Astrocyte (in vitro differentiated cells and primary cell): ENCODE measurements at regions not wholly inside any gene's neighbourhood (a gene's known extent, or its start where the extent isn't known, plus 50 kb on each side); places are given as distances from the start of the nearest gene placed in this dataset.

ENCODE experiments used
- DNase-seq: peaks from one replicate; pipeline ENCODE4 v3.0.0-alpha.2; 2010; ENCODE audit warnings: low read depth
- FAIRE-seq: peaks from 2 replicates; lab custom pipeline; 2011; peaks lifted over from hg19 to GRCh38; lab: Jason Lieb, UNC
- H2AFZ ChIP-seq: 2 replicates; pipeline ENCODE4 v1.6.0; 2012; ENCODE audit warnings: low read depth, low read length, inconsistent platforms
- H3K27ac ChIP-seq: 2 replicates; pipeline ENCODE4 v1.5.1; 2011; ENCODE audit warnings: low read depth, low read length, inconsistent platforms
- H3K27me3 ChIP-seq: 2 replicates; pipeline ENCODE4 v1.6.0; 2011; ENCODE audit warnings: low read length, inconsistent platforms; ENCODE audit not compliant: insufficient read depth
- H3K36me3 ChIP-seq: 2 replicates; pipeline ENCODE4 v1.5.1; 2011; ENCODE audit warnings: low read length, inconsistent platforms; ENCODE audit not compliant: insufficient read depth
- H3K4me1 ChIP-seq: 2 replicates; pipeline ENCODE4 v1.5.1; 2011; ENCODE audit warnings: low read length, inconsistent platforms; ENCODE audit not compliant: insufficient read depth
- H3K4me2 ChIP-seq: 2 replicates; pipeline ENCODE4 v1.6.0; 2012; ENCODE audit warnings: low read length, inconsistent platforms
- H3K4me3 ChIP-seq: 2 replicates; pipeline ENCODE4 v1.5.1; 2011; ENCODE audit warnings: low read depth, mild to moderate bottlenecking, low read length, inconsistent platforms; ENCODE audit not compliant: insufficient read depth
- H3K79me2 ChIP-seq: 2 replicates; pipeline ENCODE4 v1.6.0; 2012; ENCODE audit warnings: mild to moderate bottlenecking, low read length, inconsistent platforms; ENCODE audit not compliant: insufficient read depth
- H3K9ac ChIP-seq: 2 replicates; pipeline ENCODE4 v1.6.0; 2012; ENCODE audit warnings: mild to moderate bottlenecking, low read length, inconsistent platforms
- H3K9me3 ChIP-seq: 2 replicates; pipeline ENCODE4 v1.5.1; 2012; ENCODE audit warnings: low read depth, mild to moderate bottlenecking, low read length, inconsistent platforms; ENCODE audit not compliant: insufficient read depth
- H4K20me1 ChIP-seq: 2 replicates; pipeline ENCODE4 v1.6.0; 2012; ENCODE audit warnings: low read length, inconsistent platforms; ENCODE audit not compliant: insufficient read depth
- H3K27ac Mint-ChIP-seq: one replicate; pipeline ENCODE4 v1.8.0; 2021; ENCODE audit warnings: mild to moderate bottlenecking, mixed read lengths; ENCODE audit not compliant: unreplicated experiment
- H3K27me3 Mint-ChIP-seq: one replicate; pipeline ENCODE4 v1.8.0; 2021; ENCODE audit warnings: low read depth, mixed read lengths; ENCODE audit not compliant: unreplicated experiment
- H3K36me3 Mint-ChIP-seq: one replicate; pipeline ENCODE4 v1.8.0; 2021; ENCODE audit warnings: low read depth, mixed read lengths; ENCODE audit not compliant: unreplicated experiment
- H3K4me1 Mint-ChIP-seq: one replicate; pipeline ENCODE4 v1.8.0; 2021; ENCODE audit warnings: low read depth, mixed read lengths; ENCODE audit not compliant: unreplicated experiment
- H3K4me3 Mint-ChIP-seq: one replicate; pipeline ENCODE4 v1.8.0; 2021; ENCODE audit warnings: mild to moderate bottlenecking, moderate library complexity, mixed read lengths; ENCODE audit not compliant: unreplicated experiment
- H3K9me3 Mint-ChIP-seq: one replicate; pipeline ENCODE4 v1.8.0; 2021; ENCODE audit warnings: mild to moderate bottlenecking, mixed read lengths; ENCODE audit not compliant: unreplicated experiment
- CTCF ChIP-seq: IDR thresholded peaks from 2 replicates; pipeline ENCODE4 v1.5.1; 2011; ENCODE audit warnings: low read depth, mild to moderate bottlenecking, inconsistent platforms, low read length, moderate library complexity; ENCODE audit not compliant: insufficient read depth
- EZH2 ChIP-seq: IDR thresholded peaks from 2 replicates; pipeline ENCODE4 v1.6.1; 2012; ENCODE audit warnings: mild to moderate bottlenecking, low read length, inconsistent platforms; ENCODE audit not compliant: insufficient read depth

GRCh38 chr9:25207402-25208195, 470.6 kb downstream of the TUSC1 start:
- H3K4me1 ChIP-seq, result no peaks in the 10 kb centered on the region
- H3K9ac ChIP-seq, result no peak overlapping the region
- TF ChIP-seq CTCF, result no peak
- TF ChIP-seq EZH2, result no peak
- no peaks in the 10 kb centered on the region for H3K9me3 Mint-ChIP-seq
- no peak overlapping the region for H3K4me3 Mint-ChIP-seq
- no peaks in the 10 kb centered on the region for H3K36me3 Mint-ChIP-seq
- no peaks in the 10 kb centered on the region for H4K20me1 ChIP-seq
- no peak overlapping the region for H2AFZ ChIP-seq
- H3K4me3 ChIP-seq, result no peak overlapping the region
- H3K79me2 ChIP-seq, result no peaks in the 10 kb centered on the region
- H3K36me3 ChIP-seq, result no peaks in the 10 kb centered on the region
- no peaks in the 10 kb centered on the region for H3K9me3 ChIP-seq
- no peak for FAIRE-seq
- H3K4me2 ChIP-seq, result no peak overlapping the region
- no peak overlapping the region for H3K27ac ChIP-seq
- DNase-seq, result no peak
- no peaks in the 10 kb centered on the region for H3K27me3 Mint-ChIP-seq
- H3K27me3 ChIP-seq, result no peaks in the 10 kb centered on the region
- no peak overlapping the region for H3K27ac Mint-ChIP-seq
- no peaks in the 10 kb centered on the region for H3K4me1 Mint-ChIP-seq

GRCh38 chr9:25206027-25206426, 472.2 kb downstream of the TUSC1 start:
- no peaks in the 10 kb centered on the region for H3K27me3 ChIP-seq
- H3K4me3 Mint-ChIP-seq, result no peak overlapping the region
- H4K20me1 ChIP-seq, result no peaks in the 10 kb centered on the region
- H3K27ac Mint-ChIP-seq, result no peak overlapping the region
- H2AFZ ChIP-seq, result no peak overlapping the region
- no peak overlapping the region for H3K4me2 ChIP-seq
- H3K9me3 ChIP-seq, result no peaks in the 10 kb centered on the region
- DNase-seq (no peak), FAIRE-seq (no peak)
- H3K4me1 Mint-ChIP-seq, result no peaks in the 10 kb centered on the region
- no peaks in the 10 kb centered on the region for H3K4me1 ChIP-seq
- no peak overlapping the region for H3K4me3 ChIP-seq
- no peaks in the 10 kb centered on the region for H3K27me3 Mint-ChIP-seq
- no peak for TF ChIP-seq EZH2
- TF ChIP-seq CTCF, result no peak
- H3K9me3 Mint-ChIP-seq, result no peaks in the 10 kb centered on the region
- no peaks in the 10 kb centered on the region for H3K79me2 ChIP-seq
- H3K36me3 Mint-ChIP-seq, result no peaks in the 10 kb centered on the region
- H3K36me3 ChIP-seq, result no peaks in the 10 kb centered on the region
- H3K9ac ChIP-seq, result no peak overlapping the region
- no peak overlapping the region for H3K27ac ChIP-seq

- Histone ChIP-seq H3K9ac (no peak overlapping the region), H3K79me2 (no peaks in the 10 kb centered on the region), H3K9me3 (no peaks in the 10 kb centered on the region), H3K27ac (no peak overlapping the region), H3K27me3 (no peaks in the 10 kb centered on the region), H3K4me2 (no peak overlapping the region), H3K36me3 (no peaks in the 10 kb centered on the region), H3K4me1 (no peaks in the 10 kb centered on the region), H4K20me1 (no peaks in the 10 kb centered on the region), H3K4me3 (no peak overlapping the region), H2AFZ (no peak overlapping the region)
- FAIRE-seq (no peak), DNase-seq (no peak)
- Mint-ChIP-seq H3K9me3 (no peaks in the 10 kb centered on the region), H3K4me3 (no peak overlapping the region), H3K27me3 (no peaks in the 10 kb centered on the region), H3K27ac (no peak overlapping the region), H3K36me3 (no peaks in the 10 kb centered on the region), H3K4me1 (no peaks in the 10 kb centered on the region)
- no peak for TF ChIP-seq EZH2
- TF ChIP-seq CTCF, result no peak
Observed at GRCh38 chr9:25205285-25205684, 473.0 kb downstream of the TUSC1 start.
